GM18498 (cell line): ENCODE measurements at regions not wholly inside any gene's neighbourhood (a gene's known extent, or its start where the extent isn't known, plus 50 kb on each side); places are given as distances from the start of the nearest gene placed in this dataset.
"Not testable (repeated sequence)": the region's sequence is repeated elsewhere in the genome, so short reads cannot be mapped to it uniquely, and the experiment has no call there.

Experiments
- ATAC-seq: cut with Tn5 transposase; IDR thresholded peaks from one replicate; pipeline ENCODE4 v1.9.1; 2021; ENCODE audit warnings: mild to moderate bottlenecking, moderate library complexity; ENCODE audit not compliant: unreplicated experiment

DNA sequence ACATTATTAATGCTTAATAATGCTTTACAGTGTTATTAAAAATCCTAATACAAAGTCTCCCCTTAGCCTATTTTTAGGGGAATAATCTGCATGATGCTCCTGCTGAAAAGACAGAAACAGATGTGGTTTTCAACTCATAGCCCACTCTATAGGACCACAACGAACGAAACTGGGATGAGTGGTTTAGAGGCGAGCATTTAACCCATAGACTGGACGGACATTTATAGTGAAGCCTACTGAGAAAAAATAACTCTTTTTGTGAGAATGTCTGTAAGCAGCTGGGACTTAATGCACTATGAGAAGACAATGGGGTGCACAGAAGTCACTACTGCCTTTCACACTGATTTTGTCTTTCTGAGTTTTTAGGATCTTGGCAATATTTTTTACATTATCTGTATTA lies 1599.6 kb upstream of the B3GALT2 start:
- no peak for ATAC-seq

DNA sequence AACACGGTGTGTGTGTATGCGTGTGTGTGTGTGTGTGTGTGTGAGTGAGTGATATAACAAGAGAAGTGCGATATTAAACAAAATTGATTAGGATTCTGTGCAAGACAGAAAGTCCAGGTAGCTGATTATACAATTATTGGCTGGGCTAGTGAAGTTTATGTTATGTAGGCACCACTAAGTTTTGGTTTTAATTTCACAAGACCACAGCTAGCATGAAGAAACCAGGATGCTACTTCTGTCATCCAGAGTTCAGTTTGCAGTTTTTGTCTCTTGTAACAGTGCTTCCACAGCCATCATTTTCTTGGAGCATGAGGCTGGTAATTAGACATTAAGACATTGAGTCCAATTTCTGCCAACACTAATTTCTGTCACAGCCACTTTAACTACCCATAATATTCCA lies 1590.2 kb upstream of the B3GALT2 start:
- no peak for ATAC-seq

DNA sequence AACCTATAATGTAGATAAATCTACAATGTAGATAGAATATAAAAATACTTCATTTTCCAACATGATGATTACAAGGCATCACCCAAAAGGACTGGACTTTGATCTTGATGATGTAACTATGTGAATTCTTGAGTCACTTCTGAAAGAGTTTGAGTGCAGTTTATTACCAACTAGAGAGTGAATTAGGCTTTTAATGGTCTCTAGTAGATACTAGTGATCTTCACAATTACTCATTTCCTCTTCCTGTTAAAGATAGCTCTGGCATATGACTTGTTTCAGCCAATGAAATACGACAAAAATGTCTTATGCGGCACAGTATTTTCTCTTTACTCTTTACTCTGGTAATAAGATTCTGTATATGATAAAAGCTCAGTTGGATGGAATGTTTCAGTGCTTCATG lies 1588.1 kb upstream of the B3GALT2 start:
- no peak for ATAC-seq

DNA sequence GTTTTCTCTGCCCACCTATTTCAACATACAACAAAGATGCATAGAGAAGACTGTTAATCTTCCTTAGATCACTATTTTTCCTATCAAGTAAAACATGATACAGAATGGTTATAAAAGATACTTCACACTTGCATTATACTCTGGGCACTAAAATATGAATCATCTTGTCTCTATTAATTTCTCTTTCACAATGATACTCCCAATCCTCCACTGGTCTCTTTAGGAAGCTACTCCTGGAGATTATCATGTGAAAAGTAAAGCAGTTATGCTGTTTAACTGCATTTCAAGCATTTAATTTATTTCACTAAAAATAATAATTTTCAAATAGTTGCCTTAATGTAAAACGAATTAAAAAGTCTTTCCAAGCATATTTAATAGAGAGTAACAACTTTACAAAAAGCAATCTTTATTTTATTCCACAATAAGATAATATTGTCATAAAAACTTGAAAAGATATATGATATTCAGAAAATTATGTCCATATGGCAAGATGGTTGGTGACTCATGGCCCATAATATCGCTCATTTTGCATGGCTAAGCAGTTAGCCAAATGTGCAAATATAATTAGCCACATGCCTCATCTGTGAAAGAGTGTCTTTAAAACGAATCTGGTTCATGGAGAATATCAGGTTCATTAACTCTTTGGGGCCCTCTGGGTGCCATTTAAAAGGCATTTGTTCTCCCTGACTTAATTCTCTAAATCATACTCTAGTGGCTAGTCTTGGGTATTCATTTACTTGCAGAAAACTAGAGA lies 1569.0 kb upstream of the B3GALT2 start:
- ATAC-seq, result no peak

DNA sequence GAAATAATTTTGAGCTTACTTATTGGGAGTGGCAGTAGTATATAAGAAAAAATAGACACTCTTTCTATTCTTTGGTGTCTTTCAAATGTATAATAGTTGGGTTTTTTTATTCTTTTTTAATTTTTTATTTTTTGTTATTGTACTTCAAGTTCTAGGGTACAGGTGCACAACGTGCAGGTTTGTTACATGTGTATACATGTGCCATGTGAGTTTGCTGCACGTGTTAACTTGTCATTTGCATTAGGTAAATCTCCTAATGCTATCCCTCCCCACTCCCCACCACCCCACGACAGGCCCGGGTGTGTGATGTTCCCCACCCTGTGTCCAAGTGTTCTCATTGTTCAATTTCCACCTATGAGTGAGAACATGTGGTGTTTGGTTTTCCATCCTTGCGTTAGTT lies 1552.4 kb upstream of the B3GALT2 start:
- ATAC-seq, result not testable (repeated sequence)

DNA sequence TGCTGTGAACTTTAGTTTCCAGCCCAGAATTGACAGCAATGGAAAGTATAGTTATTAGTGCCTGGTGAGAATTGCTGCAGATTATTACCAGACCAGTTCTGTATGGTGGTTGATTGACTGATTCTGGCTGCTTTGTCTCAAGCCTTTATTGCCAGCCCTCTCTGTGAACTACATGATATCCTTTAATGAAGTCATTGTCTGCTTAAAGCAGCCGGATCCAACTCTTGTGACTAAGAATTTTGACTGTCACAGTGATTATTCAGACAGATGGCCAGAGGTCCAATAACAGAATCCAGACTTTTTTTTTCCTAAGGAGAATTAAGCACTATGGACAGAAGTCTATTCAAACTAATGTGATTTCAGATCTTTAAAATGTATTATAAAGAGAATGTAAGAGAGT lies 1548.6 kb upstream of the B3GALT2 start:
- ATAC-seq, result no peak

DNA sequence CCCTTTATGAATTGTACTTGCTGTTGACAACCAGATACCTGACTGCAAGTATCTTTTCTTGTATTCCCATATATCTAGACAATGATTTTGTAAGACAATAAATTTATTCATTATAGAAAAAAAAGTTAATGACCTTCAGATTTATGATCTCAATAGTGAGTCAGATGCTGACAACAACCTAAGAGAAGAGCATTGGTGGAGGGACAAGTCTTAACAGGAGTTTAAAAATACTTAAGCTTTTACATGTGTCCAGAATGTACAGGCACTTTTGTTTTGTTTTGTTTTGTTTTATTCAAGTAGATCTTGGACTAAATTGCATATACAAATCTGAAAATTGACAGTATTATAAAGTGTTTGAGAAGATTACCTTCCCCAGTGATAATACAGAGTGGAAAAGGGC lies 1544.6 kb upstream of the B3GALT2 start:
- no peak for ATAC-seq

DNA sequence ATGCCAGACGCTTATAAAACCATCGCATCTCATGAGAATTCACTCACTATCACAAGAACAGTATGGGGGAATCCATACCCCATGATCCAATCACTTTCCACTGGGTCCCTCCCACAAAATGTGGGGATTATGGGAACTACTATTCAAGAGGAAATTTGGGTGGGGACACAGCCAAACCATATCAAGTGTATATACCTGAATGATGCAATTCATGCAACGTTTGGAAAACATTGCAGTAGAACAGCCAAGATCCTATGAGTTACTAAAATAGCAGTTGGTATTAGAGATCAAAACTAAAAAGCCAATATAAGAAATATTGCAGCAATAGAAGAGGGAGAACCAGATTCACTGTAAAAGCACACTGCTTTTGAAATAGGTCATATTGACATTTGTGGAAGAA lies 1543.9 kb upstream of the B3GALT2 start:
- no peak for ATAC-seq

DNA sequence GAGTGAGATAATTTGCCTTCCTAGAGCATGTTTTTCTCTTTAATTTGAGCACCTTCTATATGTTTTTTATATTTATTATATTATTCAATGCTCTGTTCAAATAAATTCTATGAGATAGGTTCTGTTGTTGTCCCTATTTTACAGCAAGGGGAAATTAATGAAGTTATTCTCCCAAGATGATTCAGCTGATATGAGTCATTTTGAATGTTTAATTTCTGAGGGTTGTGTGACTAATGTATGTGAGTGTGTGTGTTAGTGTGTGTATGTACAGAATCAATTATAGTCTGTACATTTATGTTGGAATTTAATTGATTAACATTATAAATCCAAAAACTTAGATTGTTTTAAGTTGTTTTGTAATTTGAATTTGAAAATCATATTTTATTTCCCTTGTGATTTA lies 1536.7 kb upstream of the B3GALT2 start:
- ATAC-seq, result no peak

DNA sequence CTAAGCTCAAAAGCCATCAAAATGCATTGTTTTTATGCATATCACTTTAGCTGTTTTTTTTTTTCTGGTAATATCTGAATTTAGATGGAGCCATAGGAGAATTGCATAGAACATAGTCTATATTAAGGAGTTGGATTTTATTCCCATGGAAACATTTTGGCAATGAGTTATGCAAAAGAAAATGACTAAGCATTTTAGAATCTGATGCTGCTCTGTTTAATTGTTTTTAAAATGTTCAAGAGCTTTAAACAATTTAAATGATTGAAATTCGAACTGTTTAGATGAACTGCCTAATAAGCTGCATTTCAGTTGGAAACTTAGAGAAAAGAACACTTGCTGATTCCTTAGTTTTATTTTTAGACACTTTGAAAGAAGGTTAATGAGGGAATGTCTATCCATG lies 1531.5 kb upstream of the B3GALT2 start:
- no peak for ATAC-seq

DNA sequence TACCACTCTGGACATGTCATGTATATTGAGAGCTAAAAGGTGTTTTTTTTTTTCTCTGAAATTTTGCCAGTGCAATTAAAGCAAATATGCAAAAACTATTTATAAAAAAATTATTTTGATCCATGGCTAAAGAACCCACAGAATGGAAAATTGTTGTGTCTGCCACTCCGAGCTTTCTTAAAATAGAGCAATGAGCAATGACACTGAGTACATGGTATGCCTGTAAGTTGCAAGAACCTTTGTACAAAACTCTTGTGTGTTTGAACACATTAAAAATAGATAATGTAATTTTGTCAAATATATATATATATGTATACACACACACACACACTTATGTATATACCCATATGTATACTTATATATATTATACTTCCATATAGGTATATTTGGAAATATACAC lies 1530.9 kb upstream of the B3GALT2 start:
- ATAC-seq, result no peak

DNA sequence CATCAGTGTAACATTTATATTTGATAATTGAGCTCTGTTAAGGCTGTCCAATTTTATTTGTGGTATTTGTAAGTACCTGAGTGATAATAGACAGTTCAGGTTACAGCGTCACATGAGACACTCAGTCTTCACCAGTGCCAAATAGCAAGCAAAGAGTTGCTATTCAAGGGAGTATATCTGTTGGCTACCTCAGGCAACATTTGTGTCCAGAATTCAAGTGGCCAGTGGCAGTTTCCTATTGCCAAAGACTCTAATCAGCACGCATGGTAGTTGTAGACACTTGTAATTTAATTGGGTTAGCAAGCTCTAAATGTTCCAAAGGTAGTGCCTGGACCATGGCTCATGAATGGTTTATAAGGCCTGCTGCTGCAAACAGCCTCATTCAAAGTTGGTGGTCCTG lies 1524.3 kb upstream of the B3GALT2 start:
- ATAC-seq, result no peak

DNA sequence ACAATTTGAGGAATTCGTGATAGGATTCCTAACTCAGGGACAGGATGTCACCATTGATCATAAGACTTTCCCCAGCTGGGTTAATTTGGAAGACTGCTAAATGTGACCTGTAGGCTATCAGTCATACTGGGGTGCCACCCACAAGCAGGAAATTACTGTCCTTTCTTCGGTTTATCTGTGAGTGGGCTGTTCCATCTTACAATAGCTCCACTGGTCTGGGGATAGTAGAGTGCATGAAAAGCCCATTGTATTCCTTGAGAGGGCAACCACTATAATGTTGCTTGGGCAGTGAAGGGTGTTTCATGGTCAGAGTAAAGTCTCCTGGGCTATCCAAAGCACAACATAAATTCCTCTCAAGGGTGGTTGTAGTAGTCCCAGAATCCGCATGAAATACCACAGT lies 1523.0 kb upstream of the B3GALT2 start:
- ATAC-seq, result no peak

DNA sequence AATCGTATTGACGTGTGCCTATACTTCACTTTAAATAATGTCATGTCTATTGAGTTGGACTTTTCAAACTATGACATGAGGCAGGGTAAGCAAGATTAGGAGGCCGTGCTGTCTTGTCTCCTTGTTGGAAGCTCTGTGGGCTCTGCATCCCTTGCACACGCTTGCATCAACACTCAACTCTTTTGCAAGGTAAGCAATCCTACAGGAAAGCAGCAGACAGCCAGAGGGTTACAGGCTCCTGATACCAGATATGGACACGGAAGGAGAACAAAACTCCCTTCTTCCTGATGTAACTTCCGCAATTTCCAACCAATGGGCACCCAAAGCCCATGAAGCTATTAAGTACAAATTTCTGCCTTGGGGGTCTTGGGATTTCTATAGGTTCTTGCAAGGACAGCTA lies 1520.7 kb upstream of the B3GALT2 start:
- no peak for ATAC-seq

DNA sequence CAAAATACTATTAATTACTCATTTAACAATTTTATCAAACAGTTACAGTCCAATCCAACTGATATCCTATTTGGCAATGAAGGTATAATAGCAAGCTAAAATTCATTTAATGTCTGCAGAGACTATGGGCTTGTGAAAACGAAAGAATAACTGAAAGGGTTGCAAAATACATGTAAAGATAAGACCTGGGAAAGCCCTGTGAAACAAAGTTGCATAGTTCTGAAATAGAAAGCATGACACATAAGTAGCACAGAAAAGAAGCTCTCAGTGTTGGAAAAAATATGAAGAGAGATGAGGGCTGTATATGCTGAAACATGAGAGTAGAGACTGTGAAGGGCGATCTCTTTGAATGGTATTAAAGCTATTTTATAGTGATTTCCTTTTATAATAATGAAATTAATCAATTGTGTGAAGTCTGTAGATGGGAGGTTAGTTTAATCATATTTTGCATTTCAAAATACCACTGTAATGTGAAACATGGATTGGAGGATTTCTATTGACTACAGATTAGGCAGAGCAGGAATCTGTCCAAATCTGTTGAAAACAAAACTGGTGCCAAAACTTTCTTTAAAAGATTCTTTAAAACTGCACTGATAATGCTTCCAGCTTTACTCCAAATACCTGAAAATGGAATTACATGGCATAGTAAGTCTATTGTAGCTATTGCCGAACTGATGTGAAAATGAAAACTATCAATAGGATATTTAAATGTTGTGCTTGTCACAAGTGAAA lies 1518.9 kb upstream of the B3GALT2 start:
- ATAC-seq, result no peak

DNA sequence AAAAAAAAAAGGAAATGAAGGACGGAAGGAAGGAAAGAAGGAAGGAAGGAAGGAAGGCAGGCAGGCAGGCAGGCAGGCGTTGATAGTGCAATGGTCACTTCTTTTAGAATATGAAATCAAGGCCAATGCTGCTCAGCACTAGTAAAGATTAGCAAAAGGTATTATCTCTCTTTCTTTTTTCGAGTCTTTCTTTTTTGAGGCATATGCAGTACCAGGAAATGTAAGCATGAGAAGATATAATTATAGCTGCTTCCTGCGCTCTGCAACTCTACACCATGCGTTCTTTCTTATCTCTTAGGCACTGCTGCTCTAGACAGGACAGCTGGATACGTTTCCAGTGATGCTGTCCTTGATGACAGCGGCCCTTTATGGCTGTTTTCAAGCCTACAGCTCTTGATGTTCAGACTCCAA lies 1512.5 kb upstream of the B3GALT2 start:
- no peak for ATAC-seq

DNA sequence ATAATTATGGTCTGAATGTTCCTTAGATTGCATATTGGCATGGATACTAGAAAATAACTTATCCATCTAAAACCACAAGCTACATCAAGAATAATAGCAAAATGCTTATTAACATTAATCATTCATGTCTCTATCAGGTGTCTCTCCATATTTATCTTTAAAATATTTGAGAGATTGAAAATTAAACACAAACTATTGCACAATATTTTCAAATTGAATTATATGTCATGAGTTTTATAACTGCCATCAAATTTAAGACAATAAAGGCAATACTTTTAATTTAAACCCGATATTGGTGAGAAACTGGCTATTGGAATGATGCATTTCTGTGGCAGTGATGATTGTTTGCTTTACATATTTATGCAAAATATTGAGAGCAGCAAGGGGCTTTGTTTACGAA lies 1506.8 kb upstream of the B3GALT2 start:
- no peak for ATAC-seq

DNA sequence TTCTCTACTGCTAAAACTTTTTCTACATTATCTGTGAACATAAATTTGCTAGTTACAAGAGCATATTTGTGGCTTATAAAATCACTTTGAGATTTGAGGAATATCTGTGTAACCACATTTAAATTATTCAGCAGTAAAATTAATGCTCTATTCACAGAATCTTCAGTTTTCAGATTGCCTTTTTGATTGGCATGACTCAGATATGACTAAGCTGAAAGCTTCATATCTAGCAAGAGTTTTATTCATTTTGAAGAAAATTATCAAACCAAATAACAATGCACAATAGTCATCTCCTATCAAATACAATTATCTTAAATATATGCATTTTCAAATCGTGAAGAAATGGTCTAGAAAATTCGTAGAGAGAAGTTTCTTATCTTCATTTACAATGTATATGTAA lies 1498.2 kb upstream of the B3GALT2 start:
- ATAC-seq, result no peak

DNA sequence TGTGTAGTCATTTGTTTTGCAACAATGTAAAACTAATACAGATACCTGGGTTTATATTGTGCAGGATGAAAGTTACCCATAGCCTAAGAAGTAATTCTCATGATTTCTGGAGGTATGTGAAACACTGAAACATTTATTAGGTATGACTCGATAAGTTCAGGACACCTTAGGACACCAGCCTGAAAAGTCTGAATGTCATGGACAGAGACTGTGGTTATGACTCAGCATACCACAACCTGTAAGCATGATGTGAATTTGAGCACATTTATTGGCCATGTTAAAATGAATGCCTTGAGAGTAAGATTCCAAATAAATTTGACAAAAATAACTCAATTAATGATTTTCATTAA lies 1471.7 kb upstream of the B3GALT2 start:
- ATAC-seq, result no peak

DNA sequence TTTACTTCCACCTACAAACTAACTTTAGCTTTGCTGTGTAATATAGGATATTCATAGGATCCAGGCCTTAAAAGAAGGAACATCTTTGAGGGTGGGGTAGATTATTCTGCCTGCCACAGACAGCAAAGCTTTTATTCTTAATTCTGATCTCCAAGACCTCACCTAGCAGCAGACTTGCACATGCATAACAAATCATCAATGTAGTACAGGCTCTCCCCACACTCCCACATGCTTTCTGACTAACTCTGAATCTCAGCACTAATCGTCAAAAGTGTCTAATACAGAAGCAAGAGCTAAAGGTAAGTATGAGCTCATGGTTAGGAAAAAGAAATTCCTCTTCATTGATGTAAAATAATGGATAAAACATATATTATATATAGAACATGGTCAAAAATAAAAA lies 1468.5 kb upstream of the B3GALT2 start:
- no peak for ATAC-seq

DNA sequence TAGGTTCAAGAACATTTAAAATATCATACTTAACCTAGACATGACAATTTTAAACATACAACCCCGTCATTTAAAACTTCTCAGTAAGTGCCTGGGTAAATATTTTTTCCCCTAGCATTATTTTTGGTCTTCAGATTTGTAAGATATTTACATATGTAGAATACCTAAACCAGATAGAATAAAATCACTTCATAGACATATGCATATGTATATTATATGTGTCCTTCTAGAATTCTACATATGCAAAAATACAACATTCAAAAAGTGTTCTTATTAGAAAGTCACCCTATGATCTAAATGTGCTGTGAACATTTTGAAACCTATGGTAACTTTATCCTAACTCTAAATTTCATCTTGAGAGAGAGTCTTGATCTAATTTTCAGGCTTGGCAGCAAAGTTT lies 1467.0 kb upstream of the B3GALT2 start:
- ATAC-seq, result no peak

DNA sequence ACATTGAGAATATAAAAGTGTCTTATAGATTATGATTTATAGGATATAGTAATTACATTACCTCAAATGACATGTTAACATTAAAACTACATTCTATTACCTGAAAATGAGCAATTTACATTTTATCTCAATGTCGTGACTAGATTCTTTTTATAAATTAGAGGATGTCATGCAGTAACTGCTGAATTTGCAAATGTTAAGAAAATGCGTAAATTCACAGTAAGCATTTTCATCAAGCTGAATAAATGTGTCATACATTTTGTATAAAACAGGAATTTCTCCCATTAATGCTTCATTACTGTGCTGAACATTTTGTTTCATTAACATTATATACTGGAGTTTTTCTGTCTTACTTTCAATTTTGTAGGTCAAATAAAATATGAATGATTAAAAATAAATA lies 1460.7 kb upstream of the B3GALT2 start:
- ATAC-seq, result no peak

DNA sequence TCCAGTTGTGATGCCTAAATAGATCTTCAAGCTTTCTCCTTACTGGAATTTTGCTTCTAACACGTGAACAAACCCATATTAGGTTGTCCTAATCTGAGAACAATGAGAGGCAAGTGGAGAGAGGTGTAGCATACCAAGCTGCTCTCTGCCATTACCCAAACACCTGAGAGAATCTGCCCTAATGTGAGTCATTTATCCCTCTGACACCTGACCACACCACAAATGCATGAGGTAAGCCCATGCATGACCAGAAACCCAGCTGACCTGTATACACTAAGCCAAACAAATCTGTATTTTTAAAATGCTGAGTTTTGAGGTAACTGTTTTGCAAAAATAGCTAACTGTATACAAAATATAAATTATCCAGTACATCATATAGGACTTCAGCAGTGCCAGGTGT lies 1458.1 kb upstream of the B3GALT2 start:
- ATAC-seq, result no peak
